PC-9 (cell line): ENCODE measurements at regions not wholly inside any gene's neighbourhood (a gene's known extent, or its start where the extent isn't known, plus 50 kb on each side); places are given as distances from the start of the nearest gene placed in this dataset.

Experiments
- BruUV-seq: library from RNA; stranded (reverse); fragments of 400-500 nt; replicated peaks from 2 replicates; lab custom pipeline; 2021; lab: Mats Ljungman, UMichigan
- CTCF ChIA-PET: fragments of 300-600 bp; sonication (Branson Sonifier 250); formaldehyde crosslinking; loops from one replicate; lab custom pipeline; 2022; ENCODE audit warnings: antibody characterized with exemption; lab: Charles Lee
- POLR2A ChIA-PET: fragments of 300-600 bp; sonication (Branson Sonifier 250); formaldehyde crosslinking; loops from one replicate; lab custom pipeline; 2022; ENCODE audit warnings: antibody characterized with exemption; ENCODE audit not compliant: unreplicated experiment; lab: Charles Lee
- DNase-seq, 2 experiments: peaks; one replicate each; pipeline versions ENCODE4 v3.0.0 to v3.0.0-alpha.2; 2015 to 2022; ENCODE audit warnings: mixed read lengths in 1 of 2
- H2AFZ ChIP-seq: fragments of 200-600 bp; sonication (generic); 2 replicates; pipeline ENCODE4 v1.8.1; 2017; ENCODE audit warnings: antibody characterized with exemption
- H3F3A ChIP-seq: fragments of 200-600 bp; sonication (generic); 2 replicates; pipeline ENCODE4 v1.8.1; 2017; ENCODE audit warnings: antibody characterized with exemption, mild to moderate bottlenecking, low read depth; ENCODE audit not compliant: insufficient read depth
- H3K27ac ChIP-seq: fragments of 200-600 bp; sonication (generic); 2 replicates; pipeline ENCODE4 v1.6.1; 2016; ENCODE audit warnings: mixed run types
- H3K27me3 ChIP-seq: fragments of 200-600 bp; sonication (generic); 2 replicates; pipeline ENCODE4 v1.6.1; 2016; ENCODE audit warnings: low read depth, mixed run types; ENCODE audit not compliant: insufficient read depth
- H3K36me3 ChIP-seq: fragments of 200-600 bp; sonication (generic); 2 replicates; pipeline ENCODE4 v1.6.1; 2016; ENCODE audit warnings: low read depth, mixed run types
- H3K4me1 ChIP-seq: fragments of 200-600 bp; sonication (generic); replicated peaks from 2 replicates; pipeline ENCODE4 v1.6.1; 2016; ENCODE audit warnings: mixed run types; ENCODE audit not compliant: insufficient read depth
- H3K4me2 ChIP-seq: fragments of 200-600 bp; sonication (generic); 2 replicates; pipeline ENCODE4 v1.6.1; 2017; ENCODE audit warnings: mixed run types
- H3K4me3 ChIP-seq: fragments of 200-600 bp; sonication (generic); 2 replicates; pipeline ENCODE4 v1.6.1; 2016; ENCODE audit warnings: mixed run types
- H3K79me2 ChIP-seq: fragments of 200-600 bp; sonication (generic); 2 replicates; pipeline ENCODE4 v1.6.1; 2017; ENCODE audit warnings: low read depth, mixed run types
- H3K9me2 ChIP-seq: fragments of 200-600 bp; sonication (generic); 2 replicates; pipeline ENCODE4 v1.8.1; 2017; ENCODE audit warnings: mild to moderate bottlenecking; ENCODE audit not compliant: insufficient read depth
- H3K9me3 ChIP-seq: fragments of 200-600 bp; sonication (generic); 2 replicates; pipeline ENCODE4 v1.8.1; 2016; ENCODE audit warnings: low read depth; ENCODE audit not compliant: insufficient read depth
- H4K20me1 ChIP-seq: fragments of 200-600 bp; sonication (generic); 2 replicates; pipeline ENCODE4 v1.8.1; 2017; ENCODE audit not compliant: insufficient read depth
- EZH2 ChIP-seq: fragments of 200-600 bp; sonication (generic); IDR thresholded peaks from 2 replicates; pipeline ENCODE4 v1.8.0; 2017; ENCODE audit warnings: antibody characterized with exemption, low read depth
- intact Hi-C: fragments of 100-400 bp; cut with micrococcal nuclease; formaldehyde crosslinking; loops from one replicate; pipeline ENCODE4 v1.10.0; 2022; ENCODE audit not compliant: unreplicated experiment
- TF ChIP-seq, protein P1 (sequence below): fragments of 200-600 bp; sonication (generic); conservative IDR thresholded peaks from 2 replicates; pipeline ENCODE4 v1.6.1; 2017; ENCODE audit warnings: mixed run types, antibody characterized with exemption, mild to moderate bottlenecking, moderate library complexity

DNA sequence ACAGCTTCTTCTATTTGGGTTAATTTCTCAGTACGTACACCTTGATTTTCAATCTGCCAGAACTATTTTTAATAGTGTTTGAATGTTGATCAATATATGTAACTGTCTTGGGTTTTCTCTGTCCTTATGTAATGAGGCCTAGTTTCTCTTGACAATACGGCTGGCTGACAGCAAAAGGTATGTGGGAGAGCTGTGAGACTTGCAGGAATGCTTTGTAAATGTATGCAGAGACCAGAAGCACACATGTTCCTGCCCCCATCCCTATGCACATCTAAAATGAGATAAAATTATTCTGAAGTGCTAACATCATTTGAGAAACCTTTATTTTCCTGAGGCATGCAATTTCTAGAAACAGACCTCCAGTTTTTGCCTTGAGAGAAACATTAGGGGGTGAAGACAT lies 593.8 kb upstream of the GBE1 start:
- Histone ChIP-seq H3F3A (no peaks in the 10 kb centered on the region), H3K4me2 (no peak overlapping the region), H3K4me3 (no peak overlapping the region), H3K4me1 (no peaks in the 10 kb centered on the region), H3K27me3 (no peaks in the 10 kb centered on the region), H3K36me3 (no peaks in the 10 kb centered on the region), H3K27ac (no peak overlapping the region), H3K9me2 (no peaks in the 10 kb centered on the region), H2AFZ (no peak overlapping the region), H3K9me3 (no peaks in the 10 kb centered on the region), H3K79me2 (no peaks in the 10 kb centered on the region), H4K20me1 (no peaks in the 10 kb centered on the region)
- ChIA-PET POLR2A (no interaction called here), CTCF (no interaction called here)
- BruUV-seq = no TSS peak
- no peak for DNase-seq
- TF ChIP-seq, protein P1, sequence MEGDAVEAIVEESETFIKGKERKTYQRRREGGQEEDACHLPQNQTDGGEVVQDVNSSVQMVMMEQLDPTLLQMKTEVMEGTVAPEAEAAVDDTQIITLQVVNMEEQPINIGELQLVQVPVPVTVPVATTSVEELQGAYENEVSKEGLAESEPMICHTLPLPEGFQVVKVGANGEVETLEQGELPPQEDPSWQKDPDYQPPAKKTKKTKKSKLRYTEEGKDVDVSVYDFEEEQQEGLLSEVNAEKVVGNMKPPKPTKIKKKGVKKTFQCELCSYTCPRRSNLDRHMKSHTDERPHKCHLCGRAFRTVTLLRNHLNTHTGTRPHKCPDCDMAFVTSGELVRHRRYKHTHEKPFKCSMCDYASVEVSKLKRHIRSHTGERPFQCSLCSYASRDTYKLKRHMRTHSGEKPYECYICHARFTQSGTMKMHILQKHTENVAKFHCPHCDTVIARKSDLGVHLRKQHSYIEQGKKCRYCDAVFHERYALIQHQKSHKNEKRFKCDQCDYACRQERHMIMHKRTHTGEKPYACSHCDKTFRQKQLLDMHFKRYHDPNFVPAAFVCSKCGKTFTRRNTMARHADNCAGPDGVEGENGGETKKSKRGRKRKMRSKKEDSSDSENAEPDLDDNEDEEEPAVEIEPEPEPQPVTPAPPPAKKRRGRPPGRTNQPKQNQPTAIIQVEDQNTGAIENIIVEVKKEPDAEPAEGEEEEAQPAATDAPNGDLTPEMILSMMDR = no peak
- no peak for TF ChIP-seq EZH2
- intact Hi-C loops = no loop called here

DNA sequence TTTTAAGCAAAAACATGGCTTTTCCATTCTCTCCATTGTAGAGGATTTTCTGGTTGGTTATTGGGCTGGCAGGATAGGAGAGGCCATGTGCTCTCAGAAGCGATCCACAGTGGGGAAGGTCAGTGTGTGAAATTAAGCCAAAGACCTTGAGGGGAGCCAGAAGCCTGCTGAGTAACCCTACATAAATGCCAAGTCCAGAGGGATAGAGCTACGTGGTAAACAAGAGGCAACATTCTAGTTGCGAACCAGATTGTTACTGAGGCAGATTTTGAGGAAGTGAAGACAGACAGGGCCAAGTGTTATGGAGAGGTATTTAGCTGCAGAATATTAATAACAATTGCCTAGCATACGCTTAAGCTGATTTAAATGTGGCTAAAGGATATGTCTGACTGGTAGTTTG lies 592.8 kb upstream of the GBE1 start:
- H3K9me2 ChIP-seq = no peaks in the 10 kb centered on the region
- no peaks in the 10 kb centered on the region for H3K27me3 ChIP-seq
- ChIA-PET CTCF (no interaction called here), POLR2A (interaction anchor here (0.6 kb wide), 1 partner anchor 689 kb away, joined by 3 read pairs; no protein-coding TSS in a partner anchor)
- TF ChIP-seq, protein P1 = no peak
- TF ChIP-seq EZH2 = no peak
- H3K4me3 ChIP-seq = no peak overlapping the region
- no peaks in the 10 kb centered on the region for H4K20me1 ChIP-seq
- no peaks in the 10 kb centered on the region for H3K9me3 ChIP-seq
- no peak for DNase-seq
- H2AFZ ChIP-seq = no peak overlapping the region
- H3K4me1 ChIP-seq = no peaks in the 10 kb centered on the region
- no peak overlapping the region for H3K4me2 ChIP-seq
- intact Hi-C loops = no loop called here
- H3F3A ChIP-seq = no peaks in the 10 kb centered on the region
- no TSS peak for BruUV-seq
- no peaks in the 10 kb centered on the region for H3K36me3 ChIP-seq
- H3K27ac ChIP-seq = no peak overlapping the region
- H3K79me2 ChIP-seq = no peaks in the 10 kb centered on the region

DNA sequence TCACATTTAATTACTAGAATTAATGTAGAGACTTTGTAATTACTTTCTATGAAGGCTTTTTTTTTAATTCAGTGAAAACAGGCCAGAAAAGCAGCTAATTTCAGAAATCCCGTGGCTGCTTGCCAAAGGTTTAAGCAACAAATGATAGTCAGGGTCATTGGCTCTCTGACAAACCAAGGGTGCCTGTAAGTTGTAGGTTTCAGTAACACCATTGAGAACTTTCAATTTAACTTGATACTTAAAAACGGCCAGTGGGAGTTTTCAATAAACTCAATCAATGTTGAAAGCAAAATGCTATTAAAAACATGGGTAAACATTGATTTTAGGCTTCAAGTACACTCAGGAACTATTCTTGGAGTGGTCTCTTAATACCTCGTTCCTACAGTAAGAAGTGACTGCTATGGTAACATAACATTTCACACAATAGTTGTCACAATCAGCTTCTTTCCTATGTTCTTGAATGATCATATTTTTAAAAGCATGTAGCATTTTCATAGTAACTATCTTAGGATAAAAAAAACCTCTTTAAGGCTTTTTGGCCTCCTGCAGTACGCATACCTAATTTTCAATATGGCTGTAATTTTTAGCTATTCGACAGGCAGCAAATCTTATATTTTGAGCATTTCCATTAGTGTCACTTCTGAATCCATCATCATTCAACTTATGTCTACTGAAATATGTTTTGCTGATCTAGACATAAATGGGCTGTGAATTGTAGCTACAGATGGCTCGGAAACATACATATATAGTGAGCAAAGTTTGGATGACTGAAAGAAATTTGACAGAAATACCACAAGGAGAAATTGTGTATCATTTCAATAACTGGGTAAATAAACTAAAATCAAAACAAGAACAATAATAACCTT lies 592.1 kb upstream of the GBE1 start:
- Histone ChIP-seq H3K9me3 (no peaks in the 10 kb centered on the region), H3K27ac (no peak overlapping the region), H3K79me2 (no peaks in the 10 kb centered on the region), H3K4me3 (no peak overlapping the region), H3K4me2 (no peak overlapping the region), H3F3A (no peaks in the 10 kb centered on the region), H3K27me3 (no peaks in the 10 kb centered on the region), H3K36me3 (no peaks in the 10 kb centered on the region), H2AFZ (no peak overlapping the region), H3K9me2 (no peaks in the 10 kb centered on the region), H4K20me1 (no peaks in the 10 kb centered on the region), H3K4me1 (no peaks in the 10 kb centered on the region)
- no TSS peak for BruUV-seq
- CTCF ChIA-PET = no interaction called here
- no peak for DNase-seq
- intact Hi-C loops = no loop called here
- TF ChIP-seq, protein P1 = no peak
- TF ChIP-seq EZH2 = no peak
- POLR2A ChIA-PET = no interaction called here
